WI38 (cell line): ENCODE measurements at regions not wholly inside any gene's neighbourhood (a gene's known extent, or its start where the extent isn't known, plus 50 kb on each side); places are given as distances from the start of the nearest gene placed in this dataset.

Source experiments
- H3K4me3 ChIP-seq: 2 replicates; pipeline ENCODE4 v1.5.1; 2011; ENCODE audit warnings: low read depth, mild to moderate bottlenecking, control low read depth, low read length
- TF ChIP-seq, protein P1 (sequence below): IDR thresholded peaks from 2 replicates; pipeline ENCODE4 v1.5.1; 2012; ENCODE audit warnings: low read depth, mild to moderate bottlenecking, control low read depth, low read length

DNA sequence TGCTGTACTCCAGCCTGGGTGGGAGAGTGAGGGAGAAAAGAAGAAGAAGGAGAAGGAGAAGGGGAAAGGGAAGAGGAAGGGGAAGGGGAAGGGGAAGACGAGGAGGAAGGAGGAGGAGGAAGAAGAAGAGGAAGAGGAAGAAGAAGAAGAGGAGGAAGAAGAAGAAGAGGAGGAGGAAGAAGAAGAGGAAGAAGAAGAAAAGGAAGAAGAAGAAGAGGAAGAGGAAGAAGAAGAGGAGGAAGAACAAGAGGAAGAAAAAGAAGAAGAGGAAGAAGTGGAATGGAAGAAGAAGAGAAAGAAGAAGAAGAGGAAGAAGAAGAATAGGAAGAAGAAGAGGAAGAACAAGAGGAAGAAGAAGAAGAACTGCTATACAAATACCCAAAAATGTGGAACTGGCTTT, 507.4 kb upstream of the TMPO start:
- TF ChIP-seq, protein P1, sequence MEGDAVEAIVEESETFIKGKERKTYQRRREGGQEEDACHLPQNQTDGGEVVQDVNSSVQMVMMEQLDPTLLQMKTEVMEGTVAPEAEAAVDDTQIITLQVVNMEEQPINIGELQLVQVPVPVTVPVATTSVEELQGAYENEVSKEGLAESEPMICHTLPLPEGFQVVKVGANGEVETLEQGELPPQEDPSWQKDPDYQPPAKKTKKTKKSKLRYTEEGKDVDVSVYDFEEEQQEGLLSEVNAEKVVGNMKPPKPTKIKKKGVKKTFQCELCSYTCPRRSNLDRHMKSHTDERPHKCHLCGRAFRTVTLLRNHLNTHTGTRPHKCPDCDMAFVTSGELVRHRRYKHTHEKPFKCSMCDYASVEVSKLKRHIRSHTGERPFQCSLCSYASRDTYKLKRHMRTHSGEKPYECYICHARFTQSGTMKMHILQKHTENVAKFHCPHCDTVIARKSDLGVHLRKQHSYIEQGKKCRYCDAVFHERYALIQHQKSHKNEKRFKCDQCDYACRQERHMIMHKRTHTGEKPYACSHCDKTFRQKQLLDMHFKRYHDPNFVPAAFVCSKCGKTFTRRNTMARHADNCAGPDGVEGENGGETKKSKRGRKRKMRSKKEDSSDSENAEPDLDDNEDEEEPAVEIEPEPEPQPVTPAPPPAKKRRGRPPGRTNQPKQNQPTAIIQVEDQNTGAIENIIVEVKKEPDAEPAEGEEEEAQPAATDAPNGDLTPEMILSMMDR = no peak
- no peak overlapping the region for H3K4me3 ChIP-seq

DNA sequence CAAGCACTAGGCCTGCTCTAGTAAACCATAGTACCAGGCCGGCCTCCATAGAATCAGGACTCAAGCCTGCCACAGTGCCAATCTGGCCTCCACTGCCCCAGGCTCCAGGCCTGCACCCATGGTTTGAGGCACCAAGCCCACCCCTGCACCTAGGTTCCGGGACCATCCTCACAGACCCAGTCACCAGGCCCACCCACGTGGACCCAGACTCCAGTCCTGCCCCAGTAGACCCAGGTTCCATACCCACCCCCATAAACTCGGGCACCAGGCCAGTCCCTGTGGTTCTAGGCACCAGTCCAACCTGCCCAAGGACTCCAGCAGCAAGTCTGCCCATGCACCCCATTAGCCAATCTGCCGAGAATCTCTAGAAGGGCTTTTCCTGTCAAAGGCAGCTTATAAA, 501.8 kb upstream of the TMPO start:
- TF ChIP-seq, protein P1 = no peak
- H3K4me3 ChIP-seq = no peak overlapping the region

DNA sequence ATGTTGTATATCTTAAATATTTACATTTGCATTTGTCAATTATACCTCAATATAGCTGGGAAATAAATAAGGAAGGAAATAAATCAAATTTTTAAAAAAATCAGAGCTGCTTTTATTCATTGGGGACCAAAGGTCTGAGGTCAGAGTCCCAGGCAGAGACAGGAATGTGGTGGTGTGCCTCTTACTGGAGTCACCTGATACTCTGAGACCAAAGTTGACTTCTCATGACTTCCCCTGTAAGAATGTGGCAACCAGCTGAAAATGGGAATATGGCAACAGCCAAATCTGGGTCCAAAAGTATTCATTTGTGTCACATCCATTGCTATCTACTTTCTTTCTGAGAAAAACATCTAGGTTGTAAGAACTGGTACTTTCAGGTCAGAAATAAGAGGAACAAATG, 496.6 kb upstream of the TMPO start:
- H3K4me3 ChIP-seq = no peak overlapping the region
- TF ChIP-seq, protein P1 = no peak

DNA sequence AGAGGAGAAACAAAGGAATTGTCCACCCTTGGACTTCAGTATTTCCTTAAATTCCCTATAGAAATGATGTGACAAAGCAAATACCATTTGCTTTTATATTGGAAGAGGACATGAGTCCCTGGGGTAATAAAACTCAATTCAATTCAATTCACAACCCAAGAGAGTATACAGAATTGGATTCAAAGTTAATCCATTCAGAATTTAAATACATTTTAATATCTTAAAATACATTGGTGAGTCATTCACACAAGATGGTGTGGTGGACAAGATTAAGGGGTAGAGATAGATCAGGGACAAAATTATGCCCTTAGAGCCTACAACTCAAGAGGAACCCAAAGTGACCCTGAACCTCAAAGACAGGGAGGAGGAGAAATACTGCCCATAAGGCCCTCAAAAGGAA, 495.0 kb upstream of the TMPO start:
- TF ChIP-seq, protein P1 = no peak
- no peak overlapping the region for H3K4me3 ChIP-seq

DNA sequence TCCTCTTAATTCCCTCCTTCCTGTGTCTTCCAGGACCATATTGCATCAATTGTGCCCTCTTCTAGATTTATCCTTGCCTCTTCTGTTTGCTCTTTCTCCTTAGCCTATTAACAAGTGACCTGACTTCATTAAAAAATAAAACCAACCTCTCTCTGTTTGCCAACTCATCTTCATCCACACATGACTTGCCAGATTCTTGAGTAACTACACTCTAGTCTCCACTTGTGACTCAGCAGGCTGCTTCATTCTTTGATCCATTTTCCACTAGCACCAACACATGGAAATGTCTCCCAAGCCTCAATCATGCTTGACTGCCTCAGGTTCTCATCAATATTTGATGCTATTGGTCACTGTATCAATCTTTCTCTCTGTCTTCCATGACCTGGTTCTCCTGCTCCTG, 492.4 kb upstream of the TMPO start:
- H3K4me3 ChIP-seq = no peak overlapping the region
- TF ChIP-seq, protein P1 = no peak

DNA sequence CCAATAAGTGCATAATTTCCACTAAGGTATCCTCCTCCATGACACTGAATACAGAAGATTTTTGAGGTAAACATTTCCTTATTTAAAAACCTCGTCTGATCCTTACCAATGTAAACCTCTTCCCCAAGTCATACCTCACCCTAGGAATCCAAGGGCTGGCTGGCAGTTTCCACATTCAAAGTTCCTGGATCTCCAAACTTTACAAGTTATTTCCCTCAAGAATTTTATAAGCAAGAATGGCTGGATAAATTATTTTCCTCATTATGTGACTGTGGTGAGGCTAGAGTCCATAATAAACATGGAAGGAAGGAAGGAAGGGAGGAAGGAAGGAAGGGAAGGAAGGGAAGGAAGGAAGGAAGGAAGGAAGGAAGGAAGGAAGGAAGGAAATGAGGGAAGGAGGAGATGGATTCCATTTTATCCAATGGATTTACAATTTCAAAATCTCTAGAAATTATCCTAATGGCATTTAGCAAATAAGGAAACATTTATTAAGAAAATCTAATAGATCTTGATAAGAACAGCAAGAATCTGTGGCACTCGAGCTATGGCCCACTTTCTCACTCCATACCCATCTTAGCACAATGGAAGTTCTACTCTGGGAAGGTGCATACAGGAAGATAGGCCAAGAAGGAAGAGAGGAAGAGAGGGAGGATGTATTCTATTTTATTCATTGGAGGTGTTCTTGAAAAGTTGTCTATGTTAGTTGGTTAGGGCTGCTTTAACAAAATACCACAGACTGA, 477.8 kb upstream of the TMPO start:
- H3K4me3 ChIP-seq = no peak overlapping the region
- TF ChIP-seq, protein P1 = no peak

DNA sequence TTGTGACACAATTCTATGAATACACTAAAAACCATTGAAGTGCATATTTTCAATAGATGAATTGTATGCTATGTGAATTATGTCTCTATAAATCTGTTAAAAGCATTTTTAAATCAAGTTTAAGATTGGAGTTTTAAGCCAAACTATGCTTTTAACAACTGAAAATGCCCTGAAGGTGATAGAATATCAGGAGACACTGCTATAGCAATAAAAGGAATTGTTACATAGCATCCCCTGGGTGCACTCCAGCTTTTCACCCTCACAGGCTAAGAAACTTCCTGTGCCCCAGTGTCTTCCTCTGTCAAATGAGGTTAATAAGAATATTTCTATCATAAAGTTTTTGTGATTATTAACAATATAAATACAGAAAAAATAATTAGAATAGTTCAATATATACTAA, 472.7 kb upstream of the TMPO start:
- H3K4me3 ChIP-seq = no peak overlapping the region
- TF ChIP-seq, protein P1 = no peak
